HepG2 (cell line): ENCODE measurements at regions not wholly inside any gene's neighbourhood (a gene's known extent, or its start where the extent isn't known, plus 50 kb on each side); places are given as distances from the start of the nearest gene placed in this dataset.
"Not testable (repeated sequence)": the region's sequence is repeated elsewhere in the genome, so short reads cannot be mapped to it uniquely, and the experiment has no call there.

Experiments used
- RBM39 ChIP-seq: fragments of 200-400 bp; formaldehyde crosslinking; IDR thresholded peaks from one replicate; pipeline ENCODE4 v1.6.1; 2018; ENCODE audit warnings: antibody characterized with exemption, mild to moderate bottlenecking, low read depth, low read length; ENCODE audit not compliant: poor library complexity, severe bottlenecking
- TCF12 ChIP-seq, 2 experiments: fragments of 450-650 bp in 1 of 2; sonication (generic) in 1 of 2; formaldehyde crosslinking in 1 of 2; IDR thresholded peaks; 2 replicates each; pipeline versions ENCODE4 v1.6.1 to v1.8.0; 2017 to 2022; ENCODE audit warnings: antibody characterized with exemption in 1 of 2, mild to moderate bottlenecking in 1 of 2, missing genetic modification reagents in 1 of 2, moderate library complexity in 1 of 2
- ZNF180 ChIP-seq: sonication (generic); formaldehyde crosslinking; IDR thresholded peaks from 2 replicates; pipeline ENCODE4 v1.4.0; 2020; ENCODE audit warnings: low read depth, missing genetic modification reagents, borderline replicate concordance
- ZNF770 ChIP-seq: sonication (generic); formaldehyde crosslinking; IDR thresholded peaks from 2 replicates; pipeline ENCODE4 v1.5.0; 2020; ENCODE audit warnings: mild to moderate bottlenecking, missing genetic modification reagents
- ZXDC ChIP-seq: sonication (generic); formaldehyde crosslinking; IDR thresholded peaks from 2 replicates; pipeline ENCODE4 v1.5.0; 2020; ENCODE audit warnings: mild to moderate bottlenecking, missing genetic modification reagents
- ZZZ3 ChIP-seq: sonication (generic); formaldehyde crosslinking; IDR thresholded peaks from 2 replicates; pipeline ENCODE4 v1.4.0; 2020; ENCODE audit warnings: missing genetic modification reagents, mild to moderate bottlenecking, borderline replicate concordance
- TF ChIP-seq, protein P1 (sequence below): sonication (generic); formaldehyde crosslinking; IDR thresholded peaks from 2 replicates; pipeline ENCODE4 v1.4.0; 2020; ENCODE audit warnings: missing genetic modification reagents
- TF ChIP-seq, protein P2 (sequence below), 2 experiments: IDR thresholded peaks; 2 replicates each; pipeline ENCODE4 v1.6.1; 2011 to 2012; ENCODE audit warnings: low read length in 2 of 2, borderline replicate concordance in 1 of 2, low read depth in 1 of 2, mild to moderate bottlenecking in 1 of 2, moderate library complexity in 1 of 2

GRCh38 chr13:50753221-50753620 lies 90.3 kb downstream of the DLEU7 start:
- not testable (repeated sequence) for TF ChIP-seq RBM39; TCF12 (IDR thresholded peaks at IDR 0.05); TCF12 (CRISPR knock-in tag; IDR thresholded peaks at IDR 0.05); ZZZ3 (CRISPR knock-in tag); ZXDC (CRISPR knock-in tag); ZNF180; ZNF770
- TF ChIP-seq, protein P1, sequence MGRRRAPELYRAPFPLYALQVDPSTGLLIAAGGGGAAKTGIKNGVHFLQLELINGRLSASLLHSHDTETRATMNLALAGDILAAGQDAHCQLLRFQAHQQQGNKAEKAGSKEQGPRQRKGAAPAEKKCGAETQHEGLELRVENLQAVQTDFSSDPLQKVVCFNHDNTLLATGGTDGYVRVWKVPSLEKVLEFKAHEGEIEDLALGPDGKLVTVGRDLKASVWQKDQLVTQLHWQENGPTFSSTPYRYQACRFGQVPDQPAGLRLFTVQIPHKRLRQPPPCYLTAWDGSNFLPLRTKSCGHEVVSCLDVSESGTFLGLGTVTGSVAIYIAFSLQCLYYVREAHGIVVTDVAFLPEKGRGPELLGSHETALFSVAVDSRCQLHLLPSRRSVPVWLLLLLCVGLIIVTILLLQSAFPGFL (CRISPR knock-in tag) = not testable (repeated sequence)
- TF ChIP-seq, protein P2, sequence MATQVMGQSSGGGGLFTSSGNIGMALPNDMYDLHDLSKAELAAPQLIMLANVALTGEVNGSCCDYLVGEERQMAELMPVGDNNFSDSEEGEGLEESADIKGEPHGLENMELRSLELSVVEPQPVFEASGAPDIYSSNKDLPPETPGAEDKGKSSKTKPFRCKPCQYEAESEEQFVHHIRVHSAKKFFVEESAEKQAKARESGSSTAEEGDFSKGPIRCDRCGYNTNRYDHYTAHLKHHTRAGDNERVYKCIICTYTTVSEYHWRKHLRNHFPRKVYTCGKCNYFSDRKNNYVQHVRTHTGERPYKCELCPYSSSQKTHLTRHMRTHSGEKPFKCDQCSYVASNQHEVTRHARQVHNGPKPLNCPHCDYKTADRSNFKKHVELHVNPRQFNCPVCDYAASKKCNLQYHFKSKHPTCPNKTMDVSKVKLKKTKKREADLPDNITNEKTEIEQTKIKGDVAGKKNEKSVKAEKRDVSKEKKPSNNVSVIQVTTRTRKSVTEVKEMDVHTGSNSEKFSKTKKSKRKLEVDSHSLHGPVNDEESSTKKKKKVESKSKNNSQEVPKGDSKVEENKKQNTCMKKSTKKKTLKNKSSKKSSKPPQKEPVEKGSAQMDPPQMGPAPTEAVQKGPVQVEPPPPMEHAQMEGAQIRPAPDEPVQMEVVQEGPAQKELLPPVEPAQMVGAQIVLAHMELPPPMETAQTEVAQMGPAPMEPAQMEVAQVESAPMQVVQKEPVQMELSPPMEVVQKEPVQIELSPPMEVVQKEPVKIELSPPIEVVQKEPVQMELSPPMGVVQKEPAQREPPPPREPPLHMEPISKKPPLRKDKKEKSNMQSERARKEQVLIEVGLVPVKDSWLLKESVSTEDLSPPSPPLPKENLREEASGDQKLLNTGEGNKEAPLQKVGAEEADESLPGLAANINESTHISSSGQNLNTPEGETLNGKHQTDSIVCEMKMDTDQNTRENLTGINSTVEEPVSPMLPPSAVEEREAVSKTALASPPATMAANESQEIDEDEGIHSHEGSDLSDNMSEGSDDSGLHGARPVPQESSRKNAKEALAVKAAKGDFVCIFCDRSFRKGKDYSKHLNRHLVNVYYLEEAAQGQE (IDR thresholded peaks at IDR 0.05; ENCODE audit: borderline replicate concordance in 1 of 2, low read depth in 1 of 2, low read length in 2 of 2) = not testable (repeated sequence)
